ENCODE measurements at regions not wholly inside any gene's neighbourhood (a gene's known extent, or its start where the extent isn't known, plus 50 kb on each side); places are given as distances from the start of the nearest gene placed in this dataset.
"Not testable (repeated sequence)": the region's sequence is repeated elsewhere in the genome, so short reads cannot be mapped to it uniquely, and the experiment has no call there.

DNA sequence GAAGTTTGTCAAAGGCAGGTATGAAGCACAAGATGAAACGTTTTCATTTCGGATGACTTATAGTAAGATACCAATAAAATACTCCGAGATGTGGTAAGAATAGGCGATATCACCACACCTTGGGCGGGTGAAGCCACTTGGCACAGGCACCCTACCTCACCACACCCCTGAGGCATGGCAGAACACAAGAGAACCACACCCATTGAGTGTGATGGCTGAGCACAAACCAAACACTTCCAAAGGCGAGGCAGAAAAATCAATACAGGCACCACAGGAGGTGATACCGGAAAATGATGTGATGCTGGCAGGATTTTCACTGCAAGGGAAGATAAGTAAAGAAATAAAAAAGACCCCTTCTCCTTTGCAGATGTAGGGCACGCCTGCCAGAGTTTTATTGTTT is 332.9 kb upstream of the PRDM1 start:
- no peak for DNase-seq

DNA sequence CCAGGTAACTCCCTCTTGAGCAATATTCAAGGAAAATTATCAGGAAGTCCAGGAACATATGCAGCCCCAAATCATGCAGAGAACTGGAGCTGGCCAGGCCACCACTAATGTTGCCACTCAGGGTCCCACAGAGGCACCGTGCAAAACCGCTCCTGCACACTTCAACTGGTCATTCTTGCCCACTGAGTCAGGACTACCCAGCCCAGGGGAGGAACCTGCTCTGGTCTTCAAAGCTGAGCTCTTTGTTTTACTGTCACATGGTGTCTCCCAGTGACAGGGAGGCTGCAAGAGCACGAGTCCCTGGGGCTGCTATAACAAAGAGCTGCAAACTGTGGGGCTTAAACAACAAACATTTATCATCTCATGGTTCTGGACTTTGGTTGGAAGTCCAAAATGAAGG is 336.0 kb upstream of the PRDM1 start:
- DNase-seq = no peak

DNA sequence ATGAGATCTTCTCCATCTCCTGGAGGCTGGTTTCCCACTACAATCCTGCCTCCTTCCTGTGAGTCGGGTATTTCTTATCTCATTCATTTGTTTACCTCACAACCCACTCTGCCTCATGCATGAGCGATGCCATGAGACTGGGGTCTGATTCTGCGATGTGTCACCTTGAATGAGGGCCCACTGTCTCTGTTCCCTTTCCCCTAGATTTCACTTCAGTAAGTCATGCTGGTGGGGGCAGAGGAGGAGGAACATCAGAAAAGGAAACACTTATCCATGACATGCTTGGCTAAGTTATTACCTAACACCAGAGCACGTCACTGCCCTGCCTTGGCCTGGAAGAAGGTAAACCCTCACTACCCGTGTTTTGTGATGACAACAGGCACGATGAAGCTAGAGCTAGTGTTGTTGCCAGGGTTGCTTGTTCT is 337.4 kb upstream of the PRDM1 start:
- DNase-seq = no peak

DNA sequence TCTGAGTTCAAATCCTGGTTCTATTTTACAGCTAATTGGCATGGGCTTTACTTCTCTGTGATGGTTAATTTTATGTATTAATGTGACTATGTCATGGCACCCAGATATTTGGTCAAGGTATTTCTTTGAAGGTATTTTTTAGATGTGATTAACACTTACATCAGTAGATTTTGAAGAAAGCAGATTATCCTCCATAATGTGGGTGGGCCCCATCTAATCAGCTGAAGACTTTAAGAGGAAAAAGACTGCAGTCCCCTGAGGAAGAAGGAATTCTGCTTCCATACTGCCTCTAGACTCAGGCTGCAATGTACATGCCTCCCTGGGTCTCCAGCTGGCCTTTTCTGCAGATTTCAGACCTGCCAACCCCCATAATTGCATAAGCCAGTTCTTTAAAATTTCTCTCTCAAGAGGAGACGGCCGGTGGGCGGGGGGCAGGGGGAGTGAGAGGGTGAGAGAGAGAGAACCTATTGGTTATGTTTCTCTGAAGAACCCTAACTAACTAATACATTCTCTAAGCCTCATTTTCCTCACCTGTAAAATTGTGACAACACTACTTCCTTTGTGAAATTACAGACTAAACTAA is 338.2 kb upstream of the PRDM1 start:
- DNase-seq = no peak

DNA sequence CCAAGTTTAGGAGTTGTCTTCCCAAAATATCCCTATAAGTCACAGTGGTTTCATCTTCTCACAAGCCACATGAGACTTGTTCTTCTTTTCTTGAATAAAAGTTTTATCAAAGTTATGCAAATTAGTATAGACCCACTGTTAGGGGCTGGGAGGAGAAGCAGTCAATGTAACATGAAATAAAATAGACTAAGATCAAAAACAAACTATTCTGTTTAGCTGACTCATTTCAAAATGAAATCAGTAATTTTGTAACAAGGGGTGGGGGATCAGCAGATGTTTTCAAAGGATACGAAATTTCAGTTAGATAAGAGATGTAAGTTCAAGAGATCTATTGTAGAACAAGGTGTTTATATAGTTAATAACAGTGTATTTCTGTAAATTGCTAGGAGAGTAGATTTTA is 339.6 kb upstream of the PRDM1 start:
- no peak for DNase-seq

DNA sequence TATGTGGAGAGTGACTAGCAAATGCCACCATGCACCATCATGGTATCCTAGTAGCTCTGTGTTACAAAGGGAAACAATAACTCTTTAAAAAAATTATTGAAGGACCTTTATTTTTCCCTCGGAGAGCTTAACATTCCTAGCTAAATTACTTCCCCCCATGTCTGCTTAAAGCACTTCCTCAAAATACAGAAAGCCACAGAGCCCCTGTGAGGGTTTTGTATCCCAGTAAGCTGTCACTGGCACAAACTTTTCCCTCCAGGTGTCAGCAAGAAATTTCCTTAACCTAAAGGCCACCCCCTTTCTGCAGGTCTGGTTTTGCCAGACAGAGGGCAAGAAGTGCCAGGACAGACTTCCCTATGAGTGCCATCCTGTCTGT is 340.0 kb upstream of the PRDM1 start:
- DNase-seq = no peak

DNA sequence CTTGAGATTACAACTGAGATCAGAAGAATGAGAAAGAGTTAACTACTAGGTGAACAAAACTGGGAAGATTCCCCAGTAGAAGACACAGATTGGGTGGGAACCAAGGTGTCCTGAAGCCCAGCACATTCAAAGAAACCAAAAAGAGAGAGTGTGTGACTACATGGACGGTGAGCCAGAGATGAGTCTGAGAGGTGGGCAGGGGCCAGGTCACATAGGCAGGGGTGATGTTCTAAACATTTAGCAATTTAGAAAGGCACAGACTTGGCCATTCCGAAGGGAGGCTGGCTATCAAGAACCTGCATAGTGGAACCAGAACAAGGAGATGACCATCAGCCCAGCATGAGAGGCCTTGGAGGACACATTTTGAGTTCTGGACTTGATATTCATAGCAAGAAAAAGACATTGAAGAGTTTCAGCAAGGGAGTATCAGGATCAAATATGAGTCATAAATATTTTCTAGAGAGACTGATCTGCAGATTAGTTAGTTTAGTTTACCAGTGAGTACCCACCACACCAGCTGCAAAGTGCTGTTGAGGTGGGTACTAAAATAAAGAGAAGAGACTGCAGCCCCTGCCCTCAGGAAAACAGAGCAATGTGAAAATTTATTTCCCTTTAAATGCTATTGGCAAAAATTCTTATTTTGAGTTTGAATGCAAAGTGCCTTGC is 340.5 kb upstream of the PRDM1 start:
- no peak for DNase-seq

DNA sequence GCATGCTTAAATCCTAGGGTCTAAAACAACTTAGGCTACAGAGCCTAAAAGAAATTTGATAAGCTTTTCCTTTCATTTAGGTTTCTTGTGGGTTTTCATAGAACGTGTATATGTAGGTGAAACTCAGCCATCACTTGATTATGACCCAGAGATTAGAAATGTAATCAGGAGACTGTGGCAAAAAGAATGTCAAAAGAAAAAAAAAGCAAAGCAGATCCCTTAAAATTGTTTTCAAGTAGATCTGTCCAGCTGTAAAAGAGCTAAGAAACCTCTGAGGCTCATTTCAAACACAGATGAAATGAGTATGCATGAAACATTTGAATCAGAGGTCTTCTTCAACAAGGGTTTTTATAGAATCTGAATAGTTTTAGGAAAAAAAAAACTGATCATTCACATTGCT is 341.3 kb upstream of the PRDM1 start:
- DNase-seq = no peak

DNA sequence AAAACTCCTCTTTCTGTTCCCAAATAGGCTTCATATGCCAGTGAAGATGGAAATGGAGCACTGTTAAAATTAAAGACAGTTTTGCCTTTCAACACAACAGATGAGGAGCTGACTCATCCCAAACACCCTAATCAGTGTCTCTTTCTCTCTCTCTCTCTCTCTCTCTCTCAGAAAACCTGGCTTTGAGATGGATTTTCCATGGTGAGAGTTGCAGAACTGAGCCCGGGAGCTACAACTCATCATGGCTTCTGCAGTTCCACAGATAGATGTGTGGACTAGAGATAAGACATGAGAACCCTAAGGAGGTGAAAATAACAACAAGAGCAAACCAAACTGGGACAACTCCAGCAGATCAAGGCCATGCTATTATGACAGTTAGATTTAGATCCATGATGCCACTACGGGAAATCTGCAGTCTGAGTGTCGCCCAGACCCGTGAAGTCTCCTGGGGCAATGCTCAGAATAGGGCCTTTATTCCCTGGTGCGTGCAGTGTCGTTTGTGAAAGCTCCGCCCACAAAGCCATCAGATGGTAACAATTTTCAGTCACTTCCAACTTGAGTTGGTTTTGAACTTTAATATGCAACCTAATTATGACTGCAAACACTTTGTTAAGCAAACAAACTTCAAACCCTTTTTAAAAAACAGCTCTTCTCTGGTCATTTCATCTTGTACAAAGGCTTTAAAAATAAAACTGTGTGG is 338.2 kb upstream of the PREP start:
- DNase-seq = no peak

DNA sequence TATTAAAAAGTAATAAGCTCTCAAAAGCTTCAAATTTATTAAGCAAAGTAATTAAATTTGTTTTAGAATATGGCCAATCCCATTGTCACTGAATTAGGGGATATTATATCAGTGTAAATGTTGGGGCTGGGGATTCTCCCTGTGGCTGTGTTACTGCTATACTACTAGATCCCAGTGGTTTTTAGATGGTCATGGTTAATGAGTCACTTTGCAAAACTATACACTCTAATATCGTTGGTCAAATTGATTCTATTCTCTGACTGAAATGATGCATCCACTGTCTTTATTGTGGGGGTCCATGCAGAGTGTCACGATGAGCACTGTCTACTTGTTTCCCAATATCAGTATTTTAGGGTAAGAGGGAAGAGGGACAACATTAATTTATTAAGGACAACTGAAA is 336.9 kb upstream of the PREP start:
- DNase-seq = no peak

DNA sequence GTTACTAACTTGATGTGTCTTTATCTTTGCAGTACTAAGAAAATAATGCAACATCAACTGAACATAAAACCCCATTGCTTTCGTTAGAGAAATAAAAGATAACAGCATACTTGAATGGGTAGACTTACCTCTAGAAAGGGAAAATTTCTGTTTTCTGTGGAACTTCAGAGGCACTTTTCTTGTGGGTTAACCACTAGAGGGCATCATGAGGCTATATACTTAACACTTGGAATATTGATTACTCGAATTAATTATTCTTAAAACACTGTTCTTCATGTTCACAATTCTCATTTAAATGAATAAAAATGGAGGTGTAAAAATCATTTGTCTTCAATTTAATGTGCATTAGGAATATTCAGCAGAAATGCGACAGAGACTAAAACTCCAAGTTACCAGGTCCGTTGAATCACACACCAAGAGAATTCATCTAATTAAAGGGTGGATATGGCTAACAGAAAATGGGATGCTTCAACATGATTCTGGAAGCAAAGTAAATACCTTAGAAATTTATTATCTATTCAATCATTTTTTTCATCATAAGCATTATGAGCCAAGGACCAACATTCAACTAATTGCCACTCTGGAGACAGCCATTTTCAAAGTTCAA is 330.8 kb upstream of the PREP start:
- no peak for DNase-seq

DNA sequence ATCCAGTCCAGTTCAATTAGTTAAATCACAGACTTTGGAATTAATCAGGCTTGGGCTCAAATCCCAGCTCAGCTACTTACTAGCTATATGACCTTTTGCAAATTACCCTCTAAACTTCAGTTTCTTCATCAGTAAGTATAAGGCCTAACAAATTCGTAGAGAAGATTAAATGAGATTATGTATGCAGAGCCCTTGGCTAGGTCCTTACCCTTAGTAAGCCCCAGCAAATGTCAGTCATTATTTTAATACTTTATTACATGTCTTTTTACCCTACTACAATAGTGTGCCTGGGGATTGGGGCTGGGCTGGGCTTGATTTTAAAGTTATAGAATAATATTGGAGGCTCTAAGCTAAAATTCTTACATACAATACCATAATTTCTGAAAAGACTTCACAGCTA is 326.1 kb upstream of the PREP start:
- no peak for DNase-seq

DNA sequence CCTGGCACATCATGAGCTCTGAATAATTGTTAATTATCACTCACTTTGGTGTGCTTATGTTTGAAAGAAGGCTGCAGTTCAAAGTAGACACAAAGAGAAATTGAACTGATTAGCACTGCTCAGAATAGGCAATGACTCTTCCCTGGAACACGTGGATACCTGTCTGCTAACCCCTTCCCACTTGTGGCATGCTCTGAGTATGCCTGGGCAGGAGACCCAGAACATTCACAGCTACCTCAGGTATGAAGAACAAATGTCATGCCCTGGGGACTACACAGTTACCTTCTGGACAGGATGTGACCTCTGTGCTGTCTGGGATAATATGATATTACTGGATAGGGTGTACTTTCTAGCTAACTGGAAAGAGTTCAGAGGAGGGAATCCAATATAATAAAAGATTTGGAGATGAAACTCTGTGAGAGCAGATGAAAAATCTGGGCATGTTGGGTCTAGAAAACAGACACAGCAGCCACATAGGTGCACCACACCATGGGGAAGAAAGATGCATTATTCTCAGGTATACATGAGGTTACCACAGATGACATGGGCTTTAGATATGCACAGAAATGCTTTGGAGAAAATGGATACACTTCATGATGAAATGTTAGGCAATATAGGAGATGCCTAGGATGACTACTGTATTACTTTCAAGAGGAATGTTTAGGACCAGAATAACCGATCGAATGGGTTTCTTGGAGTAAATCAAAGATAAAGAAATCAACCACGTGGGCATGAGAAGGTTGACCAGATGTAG is 324.2 kb upstream of the PREP start:
- no peak for DNase-seq

DNA sequence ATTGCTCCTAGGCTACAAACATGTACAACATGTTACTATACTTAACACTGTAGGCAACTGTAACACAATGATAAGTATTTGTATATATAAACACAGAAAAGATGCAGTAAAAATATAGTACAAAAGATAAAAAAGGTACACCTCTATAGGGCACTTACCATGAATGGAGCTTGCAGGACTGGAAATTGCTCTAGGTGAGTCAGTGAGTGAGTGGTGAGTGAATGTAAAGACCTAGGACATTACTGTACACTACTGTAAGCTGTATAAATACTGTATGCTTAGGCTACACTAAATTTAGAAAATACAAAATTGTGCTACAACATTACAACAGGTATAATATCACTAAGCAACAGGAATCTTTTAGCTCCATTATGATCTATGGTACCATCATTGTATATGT is 312.0 kb upstream of the PREP start:
- DNase-seq = no peak

DNA sequence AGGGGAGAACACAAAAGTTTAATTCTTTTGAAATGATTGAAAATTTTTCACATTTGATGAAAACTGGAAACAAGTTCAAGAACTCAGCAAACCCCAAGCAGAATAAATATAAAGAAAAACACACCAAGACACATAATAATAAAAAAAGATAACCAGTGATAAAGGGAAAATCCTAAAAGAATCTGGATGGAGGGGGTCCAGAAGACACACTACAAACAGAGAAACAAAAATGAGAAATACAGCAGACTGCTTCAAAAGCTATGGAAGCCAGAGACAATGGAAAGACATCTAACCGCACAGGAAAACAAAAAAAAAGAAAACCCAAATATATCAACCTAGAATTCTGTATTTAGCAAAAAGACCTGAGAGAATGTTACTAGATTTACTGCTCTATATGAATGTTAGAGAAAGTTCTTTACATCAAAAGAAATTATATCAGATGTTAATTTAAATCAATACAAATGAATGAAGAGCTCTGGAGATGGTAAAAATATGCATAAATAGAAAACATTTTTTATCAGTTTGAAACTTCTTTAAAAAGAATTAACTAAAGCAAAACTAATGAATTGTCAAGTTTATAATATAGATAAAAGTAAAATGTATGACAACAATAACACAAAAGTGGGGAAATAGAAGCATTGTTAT is 310.7 kb upstream of the PREP start:
- no peak for DNase-seq

DNA sequence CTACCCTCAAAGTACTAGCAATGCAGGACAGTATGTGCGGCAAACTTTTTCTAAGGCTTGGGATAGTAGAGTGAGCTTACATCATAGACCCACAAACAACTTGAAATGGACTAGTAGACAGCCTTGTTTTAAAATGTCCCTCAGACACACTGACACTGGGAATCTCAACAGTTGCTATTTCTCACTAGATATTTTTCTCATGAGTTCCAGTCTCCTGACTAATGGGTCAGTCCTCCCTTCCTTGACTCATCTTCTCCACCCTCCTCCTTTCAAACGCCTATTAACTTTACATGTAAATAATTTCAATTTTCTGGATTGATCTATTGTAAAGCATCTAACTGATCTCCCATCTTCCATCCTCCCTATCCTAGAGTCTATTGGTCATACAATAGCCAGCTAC is 308.3 kb upstream of the PREP start:
- DNase-seq = no peak

DNA sequence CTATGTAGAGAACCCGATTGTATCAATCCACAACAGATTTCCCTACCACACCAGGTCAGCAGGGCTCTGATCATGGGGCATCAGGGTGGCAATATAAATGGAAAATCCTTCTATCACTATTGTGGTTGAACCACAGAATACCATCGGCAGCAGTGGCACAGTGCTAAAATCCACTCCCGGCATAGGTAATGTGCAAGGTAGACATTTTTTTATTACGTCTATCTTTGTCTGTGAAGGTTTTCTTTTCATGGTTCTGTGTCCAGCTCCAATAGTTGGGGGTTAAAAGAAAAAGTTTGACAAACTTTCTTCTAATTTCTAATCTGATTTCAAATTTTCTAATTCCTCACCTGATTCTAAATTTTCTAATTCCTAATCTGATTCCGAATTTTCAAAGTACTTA is 302.7 kb upstream of the PREP start:
- no peak for DNase-seq

DNA sequence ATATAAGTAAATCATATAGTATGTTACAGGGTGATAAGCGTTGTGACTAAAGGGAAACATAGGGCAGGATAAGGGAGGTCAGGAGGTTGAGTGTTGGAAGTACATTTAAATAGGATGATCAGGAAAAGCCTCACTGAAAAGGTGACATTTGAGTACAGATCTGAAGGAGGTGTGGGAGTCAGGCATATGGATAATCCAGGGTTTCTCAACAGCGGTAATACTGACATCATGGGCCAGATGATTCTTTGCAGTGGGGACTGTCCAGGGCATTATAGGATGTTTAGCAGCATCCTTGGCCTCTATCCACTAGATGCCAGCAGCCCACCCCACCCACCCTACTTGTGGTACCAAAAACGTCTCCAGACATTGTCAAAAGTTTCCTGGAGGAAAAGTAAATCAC is 292.6 kb upstream of the PREP start:
- no peak for DNase-seq

DNA sequence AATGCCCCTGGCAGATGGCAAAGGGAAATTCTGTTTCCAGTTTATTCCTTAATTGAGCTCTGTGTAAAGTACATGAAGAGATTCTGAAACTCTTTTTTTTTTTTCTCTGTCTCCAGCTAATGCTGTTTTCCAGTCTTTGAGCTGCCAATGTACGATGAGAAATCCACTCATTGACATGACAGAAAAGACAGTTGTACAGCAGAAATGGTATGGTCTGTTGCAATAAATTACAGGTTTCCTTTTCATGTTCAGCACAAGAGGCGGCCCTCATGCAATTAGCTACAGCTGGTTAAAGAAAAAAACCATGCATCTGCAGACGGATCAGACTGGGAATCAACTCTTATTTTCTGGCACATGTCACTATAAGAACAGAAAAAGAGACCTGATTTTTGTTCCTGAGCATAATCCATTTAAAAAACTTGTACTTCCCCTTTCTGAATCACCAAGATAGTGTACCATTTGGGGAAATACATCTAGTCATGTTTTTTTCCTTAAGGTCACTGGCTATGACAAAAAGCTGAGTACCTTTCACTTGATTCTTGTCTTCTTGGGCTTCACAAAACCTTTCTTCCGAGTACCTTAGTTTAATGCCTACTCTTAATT is 289.8 kb upstream of the PREP start:
- DNase-seq = no peak

DNA sequence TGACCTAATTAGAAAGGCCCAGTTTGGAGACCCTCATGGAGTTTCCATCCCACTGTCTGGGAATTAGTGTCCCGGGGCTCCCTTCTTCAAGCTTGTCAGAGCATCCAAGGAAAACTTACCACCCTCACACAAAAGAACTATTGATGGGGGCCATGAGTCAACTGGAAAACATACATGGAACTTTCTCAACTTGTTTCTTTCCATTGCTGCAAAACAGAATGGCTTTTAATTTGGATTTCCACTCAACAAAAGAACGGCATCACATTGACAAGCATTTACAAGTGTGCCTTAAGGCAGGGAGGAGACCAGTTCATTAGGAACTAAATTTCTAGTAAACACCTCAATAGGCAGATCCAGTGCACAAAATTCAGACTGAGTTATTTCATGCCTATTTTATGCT is 289.1 kb upstream of the PREP start:
- no peak for DNase-seq

DNA sequence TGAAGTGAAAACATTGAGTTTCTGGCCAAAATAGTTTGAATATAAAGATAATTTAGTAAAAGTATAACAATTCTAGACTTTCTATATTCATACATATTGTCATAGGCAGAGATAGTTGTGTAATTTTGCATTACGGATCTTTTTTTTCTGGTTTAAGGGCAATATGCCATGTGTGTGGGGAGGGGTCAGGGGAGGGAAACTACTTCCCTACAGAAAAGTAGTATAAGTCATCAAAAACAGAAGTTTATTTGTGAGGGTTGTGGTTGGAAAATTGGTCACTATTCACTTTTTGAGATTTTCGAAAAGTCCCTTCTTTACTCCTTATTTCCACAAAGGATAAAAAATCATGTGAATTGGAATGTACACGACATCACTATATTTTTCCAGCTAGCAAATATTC is 288.2 kb upstream of the PREP start:
- DNase-seq = no peak

DNA sequence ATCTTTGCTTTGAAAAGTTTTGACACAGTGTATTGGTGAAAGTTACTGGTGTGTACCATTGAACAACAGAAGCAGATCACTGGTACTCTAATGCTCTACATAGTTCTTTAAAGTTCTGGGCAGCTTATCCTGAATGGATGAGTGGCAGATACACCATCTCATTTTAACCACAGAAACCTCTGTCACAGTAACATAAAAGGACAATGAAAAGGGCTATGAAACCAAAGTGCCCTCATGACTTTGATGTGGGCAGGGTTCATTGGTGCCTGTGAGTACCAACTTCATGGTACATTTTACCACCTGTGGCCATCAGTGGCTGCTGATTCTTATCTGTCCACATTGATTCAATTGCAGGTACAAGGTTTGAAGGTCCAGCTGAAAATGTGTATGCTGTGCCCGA is 285.7 kb upstream of the PREP start:
- no peak for DNase-seq

DNA sequence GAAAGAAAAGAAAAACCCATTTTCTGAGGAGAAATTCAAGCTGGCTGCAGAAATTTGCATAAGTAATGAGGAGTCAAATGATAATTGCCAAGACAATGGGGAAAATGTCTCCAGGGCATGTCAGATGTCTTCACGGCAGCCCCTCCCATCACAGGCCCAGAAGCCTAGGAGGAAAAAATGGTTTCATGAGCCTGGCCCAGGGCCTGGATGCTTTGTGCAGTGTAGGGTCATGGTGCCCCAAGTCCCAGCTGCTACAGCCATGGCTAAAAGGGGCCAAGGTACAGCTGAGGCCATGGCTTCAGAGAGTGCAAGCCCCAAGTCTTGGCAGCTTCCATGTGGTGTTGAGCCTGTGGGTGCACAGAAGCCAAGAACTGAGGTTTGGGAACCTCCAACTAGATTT is 283.9 kb upstream of the PREP start:
- DNase-seq = not testable (repeated sequence)
